CD4-positive, alpha-beta T cell (primary cell): ENCODE measurements at regions not wholly inside any gene's neighbourhood (a gene's known extent, or its start where the extent isn't known, plus 50 kb on each side); places are given as distances from the start of the nearest gene placed in this dataset.

Experiments
- ATAC-seq: fragments of 200-7000 bp; cut with Tn5 transposase; one replicate; pipeline ENCODE4 v1.10.0; 2022; ENCODE audit warnings: mild to moderate bottlenecking; ENCODE audit not compliant: poor library complexity
- CTCF ChIA-PET: fragments of 350-600 bp; sonication (Branson Sonifier 250); formaldehyde crosslinking; loops from one replicate; lab custom pipeline; 2021; ENCODE audit warnings: antibody characterized with exemption, inconsistent platforms; lab: Charles Lee
- POLR2A ChIA-PET: fragments of 350-600 bp; sonication (Branson Sonifier 250); formaldehyde crosslinking; loops from one replicate; lab custom pipeline; 2021; ENCODE audit warnings: antibody characterized with exemption, inconsistent platforms; lab: Charles Lee
- DNase-seq, 14 experiments: peaks; one replicate each; pipeline ENCODE4 v3.0.0-alpha.2; 2013 to 2020; ENCODE audit warnings: mixed read lengths in 2 of 14
- H3K27ac ChIP-seq, 2 donors: one replicate each; pipeline versions ENCODE4 v1.5.1 to v1.7.0; 2013; ENCODE audit warnings: low read length in 2 of 2, low read depth in 1 of 2, mild to moderate bottlenecking in 1 of 2
- H3K27me3 ChIP-seq, 2 experiments: 1 replicate in 1 of 2; 2 replicates in 1 of 2; pipeline versions ENCODE4 v1.6.1 to v1.7.0; 2013; ENCODE audit warnings: low read length in 2 of 2, control low read depth in 1 of 2, mild to moderate bottlenecking in 1 of 2, moderate library complexity in 1 of 2; ENCODE audit not compliant: insufficient read depth in 2 of 2, control insufficient read depth in 1 of 2
- H3K36me3 ChIP-seq: one replicate; pipeline ENCODE4 v1.6.1; 2013; ENCODE audit warnings: low read length, control low read depth; ENCODE audit not compliant: insufficient read depth
- H3K4me1 ChIP-seq: one replicate; pipeline ENCODE4 v1.6.1; 2013; ENCODE audit warnings: low read length, control low read depth; ENCODE audit not compliant: insufficient read depth
- H3K4me3 ChIP-seq: one replicate; pipeline ENCODE4 v1.5.1; 2013; ENCODE audit warnings: mild to moderate bottlenecking, low read length, moderate library complexity
- H3K9me3 ChIP-seq, 2 experiments: 1 replicate in 1 of 2; 2 replicates in 1 of 2; pipeline versions ENCODE4 v1.6.1 to v1.7.0; 2013; ENCODE audit warnings: low read length in 2 of 2, mild to moderate bottlenecking in 2 of 2, control low read depth in 1 of 2, moderate library complexity in 1 of 2; ENCODE audit not compliant: control insufficient read depth in 1 of 2, insufficient read depth in 1 of 2
- H3K27ac Mint-ChIP-seq: one replicate; pipeline ENCODE4 v1.8.0; 2020; ENCODE audit warnings: mixed read lengths
- H3K27me3 Mint-ChIP-seq: one replicate; pipeline ENCODE4 v1.8.0; 2021; ENCODE audit warnings: mixed read lengths
- H3K36me3 Mint-ChIP-seq: one replicate; pipeline ENCODE4 v1.8.0; 2021; ENCODE audit warnings: low read depth, mixed read lengths
- H3K4me1 Mint-ChIP-seq: one replicate; pipeline ENCODE4 v1.8.0; 2021; ENCODE audit warnings: low read depth, mixed read lengths
- H3K4me3 Mint-ChIP-seq: one replicate; pipeline ENCODE4 v1.8.0; 2020; ENCODE audit warnings: mild to moderate bottlenecking, mixed read lengths
- H3K9me3 Mint-ChIP-seq: one replicate; pipeline ENCODE4 v1.8.0; 2020; ENCODE audit warnings: mixed read lengths
- intact Hi-C, 2 experiments: fragments of 100-400 bp; cut with DNase I in 1 of 2; cut with micrococcal nuclease in 1 of 2; formaldehyde crosslinking; loops; one replicate each; pipeline versions ENCODE4 v1.15.1 to v1.9.0; 2023 to 2025; cut with DNase I, micrococcal nuclease
- TF ChIP-seq, protein P1 (sequence below): fragments of 200-600 bp; IDR thresholded peaks from one replicate; pipeline ENCODE4 v1.8.0; 2022; ENCODE audit warnings: antibody characterized with exemption, mild to moderate bottlenecking

DNA sequence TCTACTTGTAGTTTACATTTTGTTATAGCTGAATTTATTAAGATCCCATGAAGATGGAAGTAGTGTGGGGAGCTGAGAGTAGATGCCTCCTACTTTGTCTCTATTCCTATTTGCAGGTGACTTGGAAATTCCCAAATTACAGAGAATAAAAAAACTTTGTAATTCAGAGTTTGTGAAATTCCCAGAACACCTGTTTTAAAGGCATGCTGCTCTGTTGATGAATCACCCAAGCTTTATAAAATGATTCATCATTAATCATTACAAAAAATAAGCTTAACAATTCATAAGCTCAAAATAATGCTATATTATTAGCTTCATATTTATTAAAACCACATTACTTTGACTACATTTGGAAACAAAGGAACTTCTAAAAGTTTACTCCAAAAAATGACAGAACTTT is 856.3 kb downstream of the RPA4 start:
- intact Hi-C loops = no loop called here
- H3K4me3 Mint-ChIP-seq = no peak overlapping the region
- H3K4me3 ChIP-seq = no peak overlapping the region
- CTCF ChIA-PET = interaction anchor here (0.7 kb wide), 1 partner anchor 466 kb away, joined by 3 read pairs; no protein-coding TSS in a partner anchor
- H3K9me3 ChIP-seq = no peaks in the 10 kb centered on the region
- no peaks in the 10 kb centered on the region for H3K27me3 ChIP-seq
- DNase-seq (no peak), ATAC-seq (no peak)
- no peak overlapping the region for H3K27ac Mint-ChIP-seq
- H3K27me3 Mint-ChIP-seq = no peaks in the 10 kb centered on the region
- no peaks in the 10 kb centered on the region for H3K4me1 Mint-ChIP-seq
- no peaks in the 10 kb centered on the region for H3K36me3 ChIP-seq
- H3K4me1 ChIP-seq = no peaks in the 10 kb centered on the region
- no peaks in the 10 kb centered on the region for H3K9me3 Mint-ChIP-seq
- TF ChIP-seq, protein P1, sequence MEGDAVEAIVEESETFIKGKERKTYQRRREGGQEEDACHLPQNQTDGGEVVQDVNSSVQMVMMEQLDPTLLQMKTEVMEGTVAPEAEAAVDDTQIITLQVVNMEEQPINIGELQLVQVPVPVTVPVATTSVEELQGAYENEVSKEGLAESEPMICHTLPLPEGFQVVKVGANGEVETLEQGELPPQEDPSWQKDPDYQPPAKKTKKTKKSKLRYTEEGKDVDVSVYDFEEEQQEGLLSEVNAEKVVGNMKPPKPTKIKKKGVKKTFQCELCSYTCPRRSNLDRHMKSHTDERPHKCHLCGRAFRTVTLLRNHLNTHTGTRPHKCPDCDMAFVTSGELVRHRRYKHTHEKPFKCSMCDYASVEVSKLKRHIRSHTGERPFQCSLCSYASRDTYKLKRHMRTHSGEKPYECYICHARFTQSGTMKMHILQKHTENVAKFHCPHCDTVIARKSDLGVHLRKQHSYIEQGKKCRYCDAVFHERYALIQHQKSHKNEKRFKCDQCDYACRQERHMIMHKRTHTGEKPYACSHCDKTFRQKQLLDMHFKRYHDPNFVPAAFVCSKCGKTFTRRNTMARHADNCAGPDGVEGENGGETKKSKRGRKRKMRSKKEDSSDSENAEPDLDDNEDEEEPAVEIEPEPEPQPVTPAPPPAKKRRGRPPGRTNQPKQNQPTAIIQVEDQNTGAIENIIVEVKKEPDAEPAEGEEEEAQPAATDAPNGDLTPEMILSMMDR = no peak
- H3K36me3 Mint-ChIP-seq = no peaks in the 10 kb centered on the region
- H3K27ac ChIP-seq = no peak overlapping the region
- POLR2A ChIA-PET = no interaction called here

DNA sequence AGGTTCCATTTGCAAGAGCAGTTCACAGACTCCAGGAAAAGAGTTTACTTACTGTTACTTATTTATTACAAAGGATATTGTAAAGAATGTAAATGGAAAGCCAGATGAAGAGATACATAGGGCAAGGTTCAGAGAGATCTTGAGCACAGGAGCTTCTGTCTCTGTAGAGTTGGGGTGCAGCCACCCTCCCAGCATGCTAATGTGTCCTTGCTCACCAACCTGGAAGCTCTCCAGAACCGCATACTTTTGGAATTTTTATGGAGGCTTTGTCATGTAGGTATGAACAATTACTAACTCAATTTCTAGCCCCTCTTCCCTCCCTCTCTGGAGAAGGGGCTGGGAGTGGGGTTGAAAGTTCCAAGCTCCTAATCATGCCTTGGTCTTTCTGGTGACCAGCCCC is 857.2 kb downstream of the RPA4 start:
- H3K9me3 ChIP-seq = no peaks in the 10 kb centered on the region
- H3K36me3 ChIP-seq = no peaks in the 10 kb centered on the region
- Mint-ChIP-seq H3K36me3 (no peaks in the 10 kb centered on the region), H3K27me3 (no peaks in the 10 kb centered on the region), H3K4me1 (no peaks in the 10 kb centered on the region), H3K27ac (no peak overlapping the region), H3K9me3 (no peaks in the 10 kb centered on the region), H3K4me3 (no peak overlapping the region)
- DNase-seq = no peak
- POLR2A ChIA-PET = no interaction called here
- TF ChIP-seq, protein P1 = no peak
- H3K4me3 ChIP-seq = no peak overlapping the region
- H3K27me3 ChIP-seq = no peaks in the 10 kb centered on the region
- CTCF ChIA-PET = no interaction called here
- no peak for ATAC-seq
- no peak overlapping the region for H3K27ac ChIP-seq
- no peaks in the 10 kb centered on the region for H3K4me1 ChIP-seq
- intact Hi-C loops = no loop called here

DNA sequence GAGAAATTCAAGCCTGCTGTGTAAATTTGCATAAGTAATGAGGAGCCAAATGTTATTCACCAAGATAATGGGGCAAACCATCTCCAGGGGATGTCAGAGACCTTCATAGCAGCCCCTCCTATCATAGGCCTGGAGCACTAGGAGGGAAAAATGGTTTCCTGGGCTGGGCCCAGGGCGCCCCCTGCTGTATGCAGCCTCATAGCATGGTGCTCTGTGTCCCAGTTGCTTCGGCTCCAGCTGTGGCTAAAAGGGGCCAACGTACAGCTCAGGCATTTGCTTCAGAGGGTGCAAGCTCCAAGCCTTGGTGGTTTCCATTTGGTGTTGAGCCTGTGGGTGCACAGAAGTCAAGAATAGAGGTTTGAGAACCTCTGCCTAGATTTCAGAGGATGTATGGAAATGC is 859.3 kb downstream of the RPA4 start:
- POLR2A ChIA-PET = no interaction called here
- H3K9me3 Mint-ChIP-seq = no peaks in the 10 kb centered on the region

More for the DNA sequence above, 859.3 kb downstream of the RPA4 start:
- CTCF ChIA-PET = no interaction called here
- Histone ChIP-seq H3K27ac (no peak overlapping the region), H3K27me3 (no peaks in the 10 kb centered on the region), H3K4me3 (no peak overlapping the region), H3K9me3 (no peaks in the 10 kb centered on the region), H3K36me3 (no peaks in the 10 kb centered on the region), H3K4me1 (no peaks in the 10 kb centered on the region)
- no peak overlapping the region for H3K4me3 Mint-ChIP-seq
- ATAC-seq (no peak), DNase-seq (peak in 3 of 14 experiments; percentile 0 to 4 (median 2))
- H3K27me3 Mint-ChIP-seq = no peaks in the 10 kb centered on the region
- TF ChIP-seq, protein P1 = no peak
- no peaks in the 10 kb centered on the region for H3K36me3 Mint-ChIP-seq
- no peak overlapping the region for H3K27ac Mint-ChIP-seq
- intact Hi-C loops = no loop called here
- no peaks in the 10 kb centered on the region for H3K4me1 Mint-ChIP-seq
